Ammon's horn (tissue), 1 donor: ENCODE measurements at regions not wholly inside any gene's neighbourhood (a gene's known extent, or its start where the extent isn't known, plus 50 kb on each side); places are given as distances from the start of the nearest gene placed in this dataset.
"Not testable (repeated sequence)": the region's sequence is repeated elsewhere in the genome, so short reads cannot be mapped to it uniquely, and the experiment has no call there.

Experiments
- DNase-seq: peaks from one replicate; pipeline ENCODE4 v3.0.0-alpha.2; 2016; ENCODE audit warnings: low spot score

DNA sequence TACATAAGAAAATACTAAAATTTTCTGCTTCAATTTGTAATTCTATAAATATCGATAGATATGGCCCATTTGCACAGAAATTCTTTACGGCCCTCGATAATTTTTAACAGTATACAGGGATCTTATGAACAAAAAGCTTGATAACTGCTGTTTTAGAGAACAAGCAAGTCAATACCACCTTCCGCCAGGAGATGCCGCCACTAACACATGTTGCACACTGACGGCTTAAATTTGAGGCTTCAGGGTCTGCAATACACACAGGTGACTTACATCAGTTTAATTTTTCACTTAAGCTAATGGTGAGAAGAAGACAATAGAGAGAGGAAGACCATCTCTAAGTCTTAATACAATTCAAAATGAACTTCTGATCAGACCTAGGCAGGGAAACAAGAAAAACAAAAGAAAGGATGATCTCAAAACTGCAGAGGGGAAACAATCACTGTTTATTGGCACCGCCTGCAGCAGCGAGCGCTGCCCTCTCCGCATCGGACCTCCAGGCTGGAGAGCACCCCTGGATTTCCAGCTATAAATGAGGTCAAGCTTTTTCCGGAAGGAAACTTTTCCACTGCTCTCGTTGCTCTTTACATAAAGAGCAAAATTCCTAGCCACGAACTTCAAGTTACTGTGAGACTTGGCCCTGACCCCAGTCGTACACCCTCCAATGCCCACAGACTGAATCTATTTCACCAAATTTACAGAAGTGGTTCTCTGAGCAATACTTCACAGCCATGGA is 53.9 kb downstream of the OTOR start:
- DNase-seq = peak; percentile 82

DNA sequence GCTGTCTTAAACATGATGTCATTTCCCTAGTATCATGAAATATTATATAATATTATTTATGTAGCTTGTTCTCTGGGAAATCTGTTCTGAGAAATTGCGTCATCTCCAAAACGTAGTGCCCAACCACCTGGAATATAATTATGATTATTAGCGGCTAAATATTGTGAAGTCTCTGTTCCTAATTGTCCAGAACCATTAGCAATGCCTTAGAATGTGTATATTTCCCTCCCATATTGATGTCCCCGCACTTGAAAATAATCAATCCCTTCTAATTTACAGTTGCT is 54.4 kb downstream of the OTOR start:
- no peak for DNase-seq

DNA sequence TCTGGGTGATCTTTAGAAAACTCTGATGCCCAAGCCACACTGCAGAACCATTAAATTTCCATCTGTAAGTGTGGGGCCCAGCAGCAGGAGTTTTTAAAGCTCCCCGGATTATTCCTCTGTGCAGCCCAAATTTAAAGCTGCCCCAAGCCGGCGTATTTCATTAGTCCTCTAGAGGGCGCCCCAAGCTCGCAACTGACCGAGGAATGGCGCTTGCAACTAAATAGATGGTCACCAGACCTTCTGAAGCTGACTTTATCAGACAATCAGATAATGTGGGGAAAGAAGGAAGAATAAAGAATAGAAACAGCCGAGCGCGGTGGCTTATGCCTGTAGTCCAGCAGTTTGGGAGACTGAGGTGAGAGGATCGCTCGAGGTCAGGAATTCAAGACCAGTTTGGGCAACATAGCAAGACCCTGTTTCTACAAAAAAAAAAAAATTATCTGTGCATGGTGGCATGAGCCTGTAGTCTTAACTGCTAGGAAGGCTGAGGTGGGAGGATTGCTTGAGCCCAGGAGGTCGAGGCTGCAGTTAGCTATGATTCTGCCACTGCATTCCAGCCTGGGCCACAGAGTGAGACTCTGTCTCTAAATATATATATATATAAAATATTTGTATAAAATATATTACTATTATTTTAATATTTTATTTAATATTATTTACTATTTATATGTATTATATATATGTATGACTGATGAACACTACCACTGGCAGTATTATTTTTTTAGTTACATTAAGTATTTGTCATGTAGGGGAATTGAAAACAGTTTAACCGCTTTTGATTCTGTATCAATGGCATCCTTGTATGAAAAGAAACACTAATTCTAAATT is 56.0 kb downstream of the OTOR start:
- DNase-seq = peak; percentile 66

DNA sequence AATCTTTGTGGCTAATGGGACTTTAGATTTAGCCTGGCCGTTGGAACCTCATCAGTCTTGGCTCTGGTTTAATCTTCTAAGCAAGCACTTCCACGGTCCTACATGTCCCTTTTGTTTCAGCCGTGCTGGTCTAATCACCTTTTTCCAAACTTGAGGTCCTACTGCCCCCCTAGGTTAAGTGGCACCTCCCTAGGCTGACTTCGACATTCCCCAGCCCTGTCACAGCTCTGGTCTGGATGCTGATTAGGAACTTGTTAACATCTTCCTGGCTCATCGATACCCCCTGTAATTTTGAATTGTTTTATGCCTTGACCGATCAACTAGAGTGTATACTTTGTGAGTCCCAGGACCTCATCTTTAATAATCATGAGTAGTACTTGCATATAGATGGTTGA is 56.6 kb downstream of the OTOR start:
- DNase-seq = no peak

DNA sequence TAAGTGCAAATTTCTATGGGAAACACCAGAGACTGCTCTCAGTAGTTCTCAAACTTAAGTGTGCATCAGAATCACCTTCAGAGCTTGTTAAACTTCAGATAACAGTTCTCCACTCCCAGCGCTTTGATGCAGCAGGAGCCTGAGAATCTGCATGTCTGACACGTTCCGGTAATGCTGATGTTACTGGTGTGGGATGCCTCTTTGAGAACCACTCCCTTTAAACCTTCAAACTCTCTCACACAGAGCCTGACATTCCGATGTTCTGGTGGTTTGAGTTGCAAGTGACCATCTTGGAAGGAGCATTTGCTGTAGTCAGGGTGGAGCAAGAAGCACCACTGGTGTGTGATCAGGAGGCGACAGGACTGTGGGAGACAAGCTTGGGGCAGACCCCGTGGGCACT is 57.9 kb downstream of the OTOR start:
- no peak for DNase-seq

DNA sequence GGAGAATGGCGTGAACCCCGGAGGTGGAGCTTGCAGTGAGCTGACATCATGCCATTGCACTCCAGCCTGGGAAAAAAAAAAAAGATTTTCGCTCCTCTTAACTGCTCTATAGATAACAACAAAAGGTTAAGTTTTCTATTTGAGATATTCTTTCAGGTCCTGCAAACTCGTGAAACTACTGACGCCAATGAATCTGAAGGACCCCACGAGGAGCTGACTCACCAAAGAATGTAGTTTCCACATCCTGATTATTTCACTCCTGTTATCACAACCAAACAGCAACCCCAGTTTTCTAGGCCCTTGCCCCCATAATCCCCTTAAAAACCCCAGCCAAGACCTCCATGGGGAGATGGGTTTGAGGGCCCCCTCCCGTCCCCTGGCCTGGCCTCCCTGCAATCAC is 58.7 kb downstream of the OTOR start:
- no peak for DNase-seq

DNA sequence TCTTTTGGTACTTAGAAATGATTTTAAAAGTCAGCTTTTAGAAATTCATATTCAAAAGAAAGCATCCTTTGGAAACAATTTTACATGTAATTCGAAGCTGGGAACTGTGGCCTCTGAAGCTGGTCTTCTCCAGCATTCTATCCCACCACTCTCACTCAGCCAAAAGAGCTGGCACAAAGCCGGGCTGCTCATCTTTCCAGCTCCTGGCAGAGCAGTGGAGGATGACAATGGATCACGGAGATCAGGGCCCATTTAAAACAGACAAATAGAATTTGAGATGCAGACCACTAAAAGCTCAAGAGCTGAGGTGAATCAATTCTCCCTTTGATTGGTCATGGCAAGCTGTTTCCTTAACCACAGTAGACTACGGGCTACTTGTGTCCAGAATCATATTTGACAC is 60.6 kb downstream of the OTOR start:
- no peak for DNase-seq

DNA sequence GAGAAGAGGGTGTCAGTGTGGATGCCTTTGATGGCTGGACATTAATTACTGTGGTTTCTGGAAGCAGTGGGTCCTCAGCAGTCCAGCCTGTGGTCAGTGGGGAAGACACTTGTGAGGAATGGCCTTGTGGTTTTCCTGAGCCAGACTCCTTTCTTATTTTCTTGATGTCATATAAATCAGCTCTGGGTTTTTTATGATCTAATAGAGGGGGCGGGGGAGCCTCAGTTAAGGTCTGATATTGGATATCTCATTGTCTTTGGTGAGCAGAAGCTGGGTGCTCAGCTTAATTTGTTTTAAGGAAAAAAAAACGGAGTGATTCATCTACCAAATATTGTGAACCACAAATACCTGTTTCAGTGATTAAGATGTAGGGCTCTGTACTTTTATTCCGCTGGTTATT is 62.1 kb downstream of the OTOR start:
- no peak for DNase-seq

DNA sequence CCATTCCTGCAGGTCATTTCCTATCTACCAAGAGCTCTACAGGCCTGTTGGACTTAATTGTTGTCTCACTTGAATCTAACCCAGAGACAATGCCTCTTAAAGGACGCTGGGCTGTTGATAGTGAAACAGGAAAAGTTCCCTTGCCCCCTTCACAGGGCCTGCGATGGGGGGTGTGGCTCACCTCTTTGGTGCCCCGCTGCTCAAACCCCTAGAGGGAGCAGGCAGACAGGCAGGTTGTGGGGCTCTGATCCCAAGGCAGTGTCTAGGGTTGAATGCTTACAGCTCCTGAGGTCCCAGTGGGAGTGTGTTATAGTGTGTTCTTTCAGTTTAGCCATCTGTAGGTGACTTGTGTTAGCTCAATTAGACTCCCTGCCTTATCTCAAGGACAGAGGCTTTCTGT is 68.0 kb downstream of the OTOR start:
- no peak for DNase-seq

DNA sequence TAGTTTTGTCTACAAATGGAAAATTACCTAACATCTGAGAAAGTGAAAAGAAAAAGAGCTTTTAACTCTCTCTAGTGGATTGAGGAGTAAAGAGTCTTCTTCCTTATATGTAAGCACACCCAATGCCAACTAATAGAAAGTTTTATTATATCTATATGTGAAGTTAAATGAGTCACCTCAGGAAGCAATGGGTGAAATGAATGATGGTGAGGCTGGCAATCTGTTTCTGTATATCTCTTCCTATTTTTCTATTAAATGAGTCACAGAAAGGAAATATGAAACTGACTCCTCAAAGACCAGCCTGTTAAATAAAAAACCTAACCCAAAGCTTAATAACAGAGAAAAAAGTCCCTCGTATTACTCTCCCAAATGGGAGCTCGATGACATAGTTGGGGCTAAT is 71.3 kb downstream of the OTOR start:
- DNase-seq = no peak

DNA sequence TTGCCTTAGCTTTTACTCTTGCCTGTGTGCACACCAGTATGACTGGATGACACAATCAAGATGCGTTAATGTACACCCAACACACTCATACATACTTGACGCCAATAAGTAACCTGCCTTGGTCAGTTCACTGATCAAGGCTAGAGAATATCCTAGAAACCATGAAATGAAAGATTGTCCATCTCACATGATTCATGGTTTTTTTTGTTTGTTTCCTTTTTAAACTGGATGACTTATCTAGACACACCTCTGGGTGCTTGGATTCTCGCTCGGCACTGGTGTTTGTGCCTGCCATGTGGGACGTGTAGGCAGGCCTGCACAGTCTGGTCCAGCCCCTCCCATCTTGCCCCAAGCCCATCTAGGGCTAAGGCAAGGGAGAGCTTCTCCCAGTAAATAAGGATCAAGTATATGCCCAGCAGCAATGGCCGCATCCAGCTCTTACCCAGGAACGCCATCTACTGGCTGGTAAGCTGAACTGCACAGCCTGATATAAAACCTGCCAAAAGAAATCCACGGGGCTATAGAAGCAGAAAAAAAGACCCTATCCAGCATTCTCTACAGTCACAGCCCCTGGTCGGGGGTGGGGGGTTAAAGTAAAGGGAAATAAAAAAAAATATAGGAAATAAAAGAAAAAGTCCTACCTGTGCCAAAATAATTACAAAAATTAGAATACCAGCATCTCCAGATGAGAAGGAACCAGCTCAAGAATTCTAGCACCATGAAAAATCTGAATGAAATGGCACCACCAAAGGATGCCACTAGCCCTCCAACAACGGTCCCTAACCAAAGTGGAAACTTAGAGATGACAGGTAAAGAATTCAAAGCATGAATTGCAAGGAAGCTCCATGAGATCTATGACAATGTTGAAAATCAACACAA is 73.3 kb downstream of the OTOR start:
- peak; percentile 9 for DNase-seq

DNA sequence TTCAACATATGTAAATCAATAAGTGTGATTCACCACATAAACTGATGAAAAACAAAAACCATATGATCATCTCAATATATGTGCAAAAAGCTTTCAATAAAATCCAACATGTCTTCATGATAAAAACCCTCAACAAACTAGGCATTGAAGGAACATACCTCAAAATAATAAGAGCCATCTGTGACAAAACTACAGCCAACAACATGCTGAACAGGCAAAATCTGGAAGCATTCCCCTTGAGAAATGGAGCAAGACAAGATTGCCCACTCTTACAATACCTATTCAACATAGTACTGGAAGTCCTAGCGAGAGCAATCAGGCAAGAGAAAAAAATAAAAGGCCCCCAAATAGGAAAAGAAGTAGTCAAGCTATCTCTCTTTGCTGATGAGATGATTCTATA is 76.5 kb downstream of the OTOR start:
- DNase-seq = no peak

DNA sequence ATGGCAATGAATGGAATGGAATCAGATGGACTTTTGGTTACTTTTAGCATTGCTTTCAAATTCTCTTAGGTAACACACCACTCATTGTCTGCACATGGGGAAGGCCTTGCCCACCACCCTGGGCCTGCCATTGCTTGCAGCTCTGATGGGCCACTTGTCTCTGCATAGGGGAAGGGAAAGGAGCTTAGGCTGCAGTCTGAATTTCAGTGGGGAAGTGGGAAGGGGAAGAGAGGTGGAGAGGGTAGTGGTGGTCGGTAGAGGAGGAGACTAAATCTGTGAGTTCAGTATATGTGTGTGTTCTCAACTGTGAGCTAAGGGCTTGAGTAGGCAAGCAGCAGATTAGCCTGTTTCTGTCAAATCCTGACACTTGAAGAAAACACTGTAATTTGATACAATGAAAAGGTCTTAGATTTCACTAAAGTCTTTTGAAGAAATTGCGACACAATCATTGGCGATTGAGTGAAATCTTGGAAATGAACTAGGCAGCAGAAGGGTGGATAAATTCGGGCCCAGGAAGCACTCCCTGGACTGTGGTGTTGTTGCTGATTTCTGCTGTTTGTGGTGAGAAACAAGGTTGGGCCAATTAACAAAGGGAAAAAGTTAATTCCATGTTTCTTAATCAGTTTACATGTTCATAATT is 80.6 kb downstream of the OTOR start:
- DNase-seq = no peak

DNA sequence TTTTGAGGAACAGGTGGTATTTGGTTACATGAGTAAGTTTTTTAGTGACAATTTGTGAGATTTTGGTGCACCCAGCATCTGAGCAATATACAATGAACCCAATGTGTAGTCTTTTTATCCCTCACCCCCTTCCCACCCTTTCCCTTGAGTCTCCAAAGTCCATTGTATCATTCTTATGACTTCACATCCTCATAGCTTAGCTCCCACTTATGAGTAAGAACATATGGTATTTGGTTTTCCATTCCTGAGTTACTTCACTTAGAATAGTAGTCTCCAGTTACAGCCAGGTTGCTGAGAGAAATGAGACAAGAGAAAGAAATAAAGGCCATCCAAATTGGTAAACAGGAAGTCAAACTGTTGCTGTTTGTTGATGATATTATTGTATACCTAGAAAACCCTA is 87.5 kb downstream of the OTOR start:
- not testable (repeated sequence) for DNase-seq

DNA sequence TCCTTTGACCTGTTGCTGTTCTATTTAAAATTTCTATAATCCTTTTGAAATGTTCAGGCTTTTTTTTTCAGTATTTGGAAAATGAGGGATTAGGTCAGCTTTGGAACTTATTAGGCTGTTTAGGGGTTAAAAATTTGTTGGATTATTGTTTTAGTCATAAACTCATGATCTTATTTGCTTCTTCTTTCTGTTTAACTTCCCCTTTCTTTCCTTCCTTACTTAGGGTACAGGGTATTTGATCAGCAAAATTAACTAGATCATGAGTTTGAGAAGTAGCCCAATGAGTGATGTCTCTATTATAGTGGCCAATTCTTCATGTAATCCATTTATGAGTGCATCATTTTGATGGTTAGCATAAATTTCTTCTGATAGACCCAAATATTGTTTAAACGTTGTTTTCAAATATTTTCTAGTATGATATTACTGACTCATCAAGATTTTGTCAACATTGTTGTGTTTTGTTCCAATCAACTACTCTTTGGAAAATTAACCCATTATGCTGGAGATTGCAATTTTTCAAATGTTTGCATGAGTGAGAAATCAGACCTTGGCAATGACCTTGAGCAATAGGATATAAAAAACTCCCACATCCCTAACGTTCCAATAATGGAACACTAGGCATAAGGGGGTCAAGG is 94.4 kb downstream of the OTOR start:
- DNase-seq = no peak

DNA sequence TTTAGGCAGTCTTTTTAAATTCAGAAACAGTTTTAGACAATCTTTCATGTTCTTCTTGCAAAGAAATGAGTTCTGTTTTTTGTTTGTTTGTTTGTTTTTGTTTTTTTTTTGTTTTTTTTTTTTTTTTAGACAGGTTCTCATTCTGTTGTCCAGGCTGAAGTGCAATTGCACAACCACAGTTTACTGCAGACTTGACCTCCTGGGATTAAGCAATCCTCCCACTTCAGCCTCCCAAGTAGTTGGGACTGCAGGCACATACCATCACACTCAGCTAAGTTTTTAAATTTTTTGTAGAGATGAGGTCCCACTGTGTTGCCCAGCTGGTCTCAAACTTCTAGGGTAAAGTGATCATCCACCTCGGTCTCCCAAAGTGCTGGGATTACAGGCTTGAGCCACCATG is 96.2 kb downstream of the OTOR start:
- DNase-seq = no peak

DNA sequence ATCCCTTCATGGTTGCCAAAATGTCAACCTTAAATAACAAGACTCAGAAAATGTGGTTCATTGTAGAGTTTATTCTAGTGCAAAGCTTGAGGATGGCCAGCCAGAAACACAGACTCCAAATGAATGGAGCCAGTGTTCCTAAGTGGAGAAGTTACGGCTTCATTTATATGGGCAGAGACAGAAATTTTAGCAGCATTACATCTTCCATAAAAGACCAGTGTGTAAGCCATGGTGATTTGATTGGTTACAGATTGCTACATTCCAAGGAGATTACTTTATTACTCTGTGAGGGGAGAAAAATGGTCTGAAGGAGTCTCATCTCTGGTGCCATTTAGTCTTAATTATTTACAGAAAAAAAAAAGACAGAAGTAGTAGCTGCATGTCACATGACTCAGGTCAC is 97.8 kb downstream of the OTOR start:
- DNase-seq = no peak

DNA sequence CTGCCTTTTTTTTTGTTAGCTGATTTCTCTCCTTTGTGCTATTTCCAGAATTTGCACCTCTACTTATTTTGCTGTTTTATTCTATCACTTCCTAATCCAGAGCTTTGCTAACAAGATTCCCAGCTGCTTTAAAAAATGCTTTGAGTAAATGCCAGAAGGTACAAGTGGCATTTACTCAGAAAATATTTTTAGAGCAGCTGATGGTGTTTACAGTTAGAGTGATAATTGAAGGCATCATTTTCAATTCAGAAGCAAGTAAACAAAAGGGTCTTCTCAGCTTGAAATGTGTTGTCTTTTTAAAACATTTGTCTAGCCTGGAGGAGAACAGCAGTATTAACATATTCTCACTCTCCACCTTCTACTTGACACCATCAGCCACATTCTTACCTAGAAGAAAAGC is 99.9 kb downstream of the OTOR start:
- DNase-seq = no peak

DNA sequence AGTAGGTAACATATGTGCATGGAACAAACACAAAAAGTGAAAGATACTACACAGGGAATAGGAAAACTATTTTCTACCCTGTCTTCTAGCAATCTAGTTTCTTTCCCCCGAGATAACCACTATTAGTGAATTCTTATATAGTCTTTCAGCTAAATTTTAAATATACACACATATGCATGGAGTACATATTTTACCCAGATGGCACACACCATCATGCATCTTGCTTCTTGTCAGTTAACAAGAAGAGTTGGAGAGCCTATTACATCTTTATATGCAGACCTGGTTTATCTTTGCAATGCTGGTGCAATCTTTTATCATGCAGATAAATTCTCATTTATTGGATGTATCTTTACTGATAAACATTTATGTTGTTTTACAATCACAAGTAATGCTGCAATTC is 100.4 kb downstream of the OTOR start:
- no peak for DNase-seq

DNA sequence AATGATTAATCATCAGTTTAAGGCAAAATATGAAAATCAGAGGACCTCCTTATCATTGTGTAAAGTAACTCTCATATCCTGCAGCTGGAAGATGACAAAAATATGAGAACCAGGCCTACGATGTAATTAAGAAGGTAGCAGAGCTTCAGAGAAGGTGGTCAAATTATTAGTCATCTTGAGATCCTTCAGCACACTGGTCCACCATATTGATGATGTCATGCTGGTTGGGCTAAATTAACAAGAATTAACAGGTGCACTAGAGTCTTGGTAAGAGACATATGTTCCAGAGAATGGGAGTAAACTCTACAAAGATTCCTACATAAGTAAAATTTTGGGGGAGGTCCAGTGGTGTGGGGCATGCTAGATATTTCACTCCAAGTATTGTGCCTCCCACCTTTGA is 112.8 kb downstream of the OTOR start:
- no peak for DNase-seq

DNA sequence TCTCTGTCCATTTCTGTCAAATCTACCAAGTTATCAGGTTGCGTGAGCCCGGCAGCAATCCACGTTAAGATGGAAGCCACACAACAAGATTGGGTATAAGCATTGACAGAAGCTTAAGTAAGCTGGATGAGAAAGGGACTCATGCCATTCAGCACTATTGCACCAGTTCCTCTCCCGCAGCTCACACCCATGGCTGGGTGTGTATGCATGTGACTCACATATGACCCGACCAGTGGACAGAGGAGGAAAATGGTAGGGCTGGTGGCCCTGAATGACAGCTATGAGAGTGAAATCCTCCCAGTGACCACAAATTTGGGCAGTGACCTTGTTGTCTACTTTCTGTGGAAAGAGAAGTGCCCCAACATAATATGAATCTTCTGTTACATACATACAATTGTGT is 113.5 kb downstream of the OTOR start:
- DNase-seq = no peak

DNA sequence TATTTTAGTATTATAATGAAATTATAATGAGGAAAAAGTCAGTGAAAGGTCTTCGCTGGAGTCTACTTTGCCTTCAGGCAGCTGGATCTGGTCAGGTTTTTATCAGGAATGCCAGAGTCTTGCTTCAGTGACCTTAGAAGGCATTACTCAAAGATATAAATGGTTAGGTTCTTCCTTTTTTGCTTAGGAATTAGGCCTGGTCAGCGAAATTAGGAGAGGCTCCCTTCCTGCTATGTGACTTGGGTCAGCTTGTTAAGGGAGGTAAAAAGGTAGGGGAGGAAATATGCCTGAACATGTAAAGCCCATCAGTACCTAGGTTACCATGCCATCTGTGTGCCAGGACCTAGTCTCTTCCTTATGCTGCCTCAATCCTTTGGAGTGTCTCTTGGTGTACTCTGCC is 115.1 kb downstream of the OTOR start:
- no peak for DNase-seq
